ENCODE measurements at regions not wholly inside any gene's neighbourhood (a gene's known extent, or its start where the extent isn't known, plus 50 kb on each side); places are given as distances from the start of the nearest gene placed in this dataset.

GRCh38 chr2:120599072-120599471 lies 136.6 kb upstream of the GLI2 start:
- TF ChIP-seq EP300 (IDR thresholded peaks at IDR 0.05; ENCODE audit: borderline replicate concordance) (no peak), EGR1 (IDR thresholded peaks at IDR 0.05) (0 out of 2 replicates have a peak, but pooled peaks have one; percentile 49), TEAD4 (IDR thresholded peaks at IDR 0.05) (peak; percentile 82)

GRCh38 chr2:120599656-120600055 lies 136.0 kb upstream of the GLI2 start:
- no peak for TF ChIP-seq CREB1 (IDR thresholded peaks at IDR 0.05; ENCODE audit: low read depth)
- 0 out of 2 replicates have a peak, but pooled peaks have one; percentile 17 for TF ChIP-seq USF1 (IDR thresholded peaks at IDR 0.05)

GRCh38 chr2:120600335-120600734 lies 135.3 kb upstream of the GLI2 start:
- no peak for TF ChIP-seq TEAD4 (IDR thresholded peaks at IDR 0.05)
- TF ChIP-seq CEBPB (IDR thresholded peaks at IDR 0.05), result no peak
- TF ChIP-seq MAX (IDR thresholded peaks at IDR 0.05), result no peak
- TF ChIP-seq TCF12 (IDR thresholded peaks at IDR 0.05; ENCODE audit: low read depth), result no peak
- no peak for TF ChIP-seq YY1 (IDR thresholded peaks at IDR 0.05; ENCODE audit: low read depth)
- TF ChIP-seq FOXM1 (IDR thresholded peaks at IDR 0.05; ENCODE audit: borderline replicate concordance, low read depth), result no peak
- TF ChIP-seq RAD21 (IDR thresholded peaks at IDR 0.05; ENCODE audit: low read depth), result no peak
- no peak for TF ChIP-seq NFIC (IDR thresholded peaks at IDR 0.05)
- no peak for TF ChIP-seq EP300 (IDR thresholded peaks at IDR 0.05; ENCODE audit: borderline replicate concordance)
- no peak for TF ChIP-seq REST (IDR thresholded peaks at IDR 0.05; ENCODE audit: low read depth)
- TF ChIP-seq EGR1 (IDR thresholded peaks at IDR 0.05), result no peak
- TF ChIP-seq USF1 (IDR thresholded peaks at IDR 0.05), result no peak
- TF ChIP-seq CREB1 (IDR thresholded peaks at IDR 0.05; ENCODE audit: low read depth), result no peak
- TF ChIP-seq ZBTB7A (IDR thresholded peaks at IDR 0.05; ENCODE audit: low read depth), result no peak
- no peak for TF ChIP-seq TAF1 (IDR thresholded peaks at IDR 0.05; ENCODE audit: low read depth)

- no peak for TF ChIP-seq EGR1 (IDR thresholded peaks at IDR 0.05)
Measured at GRCh38 chr2:120600786-120601185, 134.9 kb upstream of the GLI2 start.

GRCh38 chr2:120601566-120601965 lies 134.1 kb upstream of the GLI2 start:
- no peak for TF ChIP-seq MAX (IDR thresholded peaks at IDR 0.05)
- no peak for TF ChIP-seq TCF12 (IDR thresholded peaks at IDR 0.05; ENCODE audit: low read depth)
- TF ChIP-seq USF1 (IDR thresholded peaks at IDR 0.05), result no peak

GRCh38 chr2:120602251-120602650 lies 133.4 kb upstream of the GLI2 start:
- peak; percentile 63 for TF ChIP-seq CEBPB (IDR thresholded peaks at IDR 0.05)
- no peak for TF ChIP-seq REST (IDR thresholded peaks at IDR 0.05; ENCODE audit: low read depth)

- no peak for TF ChIP-seq EP300 (IDR thresholded peaks at IDR 0.05; ENCODE audit: borderline replicate concordance)
- TF ChIP-seq TEAD4 (IDR thresholded peaks at IDR 0.05), result no peak
- TF ChIP-seq CEBPB (IDR thresholded peaks at IDR 0.05), result no peak
- TF ChIP-seq YY1 (IDR thresholded peaks at IDR 0.05; ENCODE audit: low read depth), result no peak
- no peak for TF ChIP-seq REST (IDR thresholded peaks at IDR 0.05; ENCODE audit: low read depth)
- no peak for TF ChIP-seq CREB1 (IDR thresholded peaks at IDR 0.05; ENCODE audit: low read depth)
- TF ChIP-seq RAD21 (IDR thresholded peaks at IDR 0.05; ENCODE audit: low read depth), result no peak
- TF ChIP-seq FOXM1 (IDR thresholded peaks at IDR 0.05; ENCODE audit: borderline replicate concordance, low read depth), result no peak
- no peak for TF ChIP-seq EGR1 (IDR thresholded peaks at IDR 0.05)
- TF ChIP-seq ZBTB7A (IDR thresholded peaks at IDR 0.05; ENCODE audit: low read depth), result no peak
Measured at GRCh38 chr2:120604767-120605166, 130.9 kb upstream of the GLI2 start.
